H9 (cell line): ENCODE measurements at regions not wholly inside any gene's neighbourhood (a gene's known extent, or its start where the extent isn't known, plus 50 kb on each side); places are given as distances from the start of the nearest gene placed in this dataset.
A peak's percentile ranks its signal among the peaks of the same experiment; 100 is the strongest.
"Not testable (repeated sequence)": the region's sequence is repeated elsewhere in the genome, so short reads cannot be mapped to it uniquely, and the experiment has no call there.

Experiments
- DNase-seq: peaks from one replicate; pipeline ENCODE4 v3.0.0-alpha.2; 2017
- H2AFZ ChIP-seq: one replicate; pipeline ENCODE4 v1.6.1; 2013; ENCODE audit warnings: mild to moderate bottlenecking, low read length, control low read depth, moderate library complexity
- H2AK5ac ChIP-seq: 2 replicates; pipeline ENCODE4 v1.6.1; 2013; ENCODE audit warnings: low read length, control low read depth, mixed read lengths; ENCODE audit not compliant: insufficient read length
- H2BK120ac ChIP-seq: one replicate; pipeline ENCODE4 v1.6.1; 2013; ENCODE audit warnings: low read depth, mild to moderate bottlenecking, low read length, control low read depth, inconsistent platforms; ENCODE audit not compliant: poor library complexity, severe bottlenecking
- H2BK12ac ChIP-seq: 2 replicates; pipeline ENCODE4 v1.6.1; 2013; ENCODE audit warnings: low read length, control low read depth, mixed read lengths, low read depth; ENCODE audit not compliant: insufficient read length
- H2BK15ac ChIP-seq: 2 replicates; pipeline ENCODE4 v1.6.1; 2013; ENCODE audit warnings: low read depth, low read length, control low read depth
- H2BK20ac ChIP-seq: one replicate; pipeline ENCODE4 v1.6.1; 2013; ENCODE audit warnings: low read depth, mild to moderate bottlenecking, low read length, control low read depth, inconsistent platforms; ENCODE audit not compliant: poor library complexity, severe bottlenecking
- H2BK5ac ChIP-seq: 2 replicates; pipeline ENCODE4 v1.6.1; 2013; ENCODE audit warnings: low read length, control low read depth, mixed read lengths; ENCODE audit not compliant: insufficient read length
- H3K14ac ChIP-seq: 2 replicates; pipeline ENCODE4 v1.6.1; 2013; ENCODE audit warnings: low read length, control low read depth; ENCODE audit not compliant: insufficient read depth
- H3K18ac ChIP-seq: 2 replicates; pipeline ENCODE4 v1.6.1; 2013; ENCODE audit warnings: low read depth, mild to moderate bottlenecking, mixed read lengths, low read length, control low read depth; ENCODE audit not compliant: insufficient read length
- H3K23ac ChIP-seq: 2 replicates; pipeline ENCODE4 v1.6.1; 2013; ENCODE audit warnings: low read length, control low read depth, mixed read lengths, low read depth; ENCODE audit not compliant: insufficient read length
- H3K23me2 ChIP-seq: 2 replicates; pipeline ENCODE4 v1.6.1; 2013; ENCODE audit warnings: low read depth, mild to moderate bottlenecking, mixed read lengths, low read length, control low read depth; ENCODE audit not compliant: insufficient read length, poor library complexity, severe bottlenecking
- H3K27ac ChIP-seq: 2 replicates; pipeline ENCODE4 v1.5.1; 2013; ENCODE audit warnings: low read length, control low read depth, mixed read lengths, low read depth; ENCODE audit not compliant: insufficient read length
- H3K27me3 ChIP-seq: 2 replicates; pipeline ENCODE4 v1.6.1; 2013; ENCODE audit warnings: low read length, control low read depth, inconsistent platforms; ENCODE audit not compliant: insufficient read depth
- H3K4ac ChIP-seq: 2 replicates; pipeline ENCODE4 v1.6.1; 2013; ENCODE audit warnings: low read depth, mild to moderate bottlenecking, control low read depth, inconsistent platforms, low read length, moderate library complexity
- H3K4me1 ChIP-seq: 2 replicates; pipeline ENCODE4 v1.6.1; 2013; ENCODE audit warnings: low read length, control low read depth, inconsistent platforms; ENCODE audit not compliant: insufficient read depth
- H3K4me2 ChIP-seq: 2 replicates; pipeline ENCODE4 v1.6.1; 2013; ENCODE audit warnings: low read length, control low read depth, mixed read lengths; ENCODE audit not compliant: insufficient read length, insufficient read depth
- H3K56ac ChIP-seq: 2 replicates; pipeline ENCODE4 v1.6.1; 2013; ENCODE audit warnings: low read depth, mild to moderate bottlenecking, mixed read lengths, low read length, control low read depth; ENCODE audit not compliant: insufficient read length
- H3K79me1 ChIP-seq: 2 replicates; pipeline ENCODE4 v1.6.1; 2013; ENCODE audit warnings: low read depth, mild to moderate bottlenecking, moderate library complexity, low read length, control low read depth, inconsistent platforms; ENCODE audit not compliant: insufficient read depth, poor library complexity, severe bottlenecking
- H3K79me2 ChIP-seq: 2 replicates; pipeline ENCODE4 v1.6.1; 2013; ENCODE audit warnings: low read length, control low read depth, inconsistent platforms; ENCODE audit not compliant: insufficient read depth
- H3K9ac ChIP-seq: 2 replicates; pipeline ENCODE4 v1.6.1; 2013; ENCODE audit warnings: low read length, control low read depth, mixed read lengths; ENCODE audit not compliant: insufficient read length; ENCODE audit errors: extremely low read depth
- H3K9me3 ChIP-seq: one replicate; pipeline ENCODE4 v1.6.1; 2013; ENCODE audit warnings: low read depth, low read length, inconsistent platforms; ENCODE audit not compliant: control insufficient read depth
- H3T11ph ChIP-seq: one replicate; pipeline ENCODE4 v1.6.1; 2013; ENCODE audit warnings: mild to moderate bottlenecking, low read length, control low read depth, inconsistent platforms
- H4K20me1 ChIP-seq: one replicate; pipeline ENCODE4 v1.6.1; 2013; ENCODE audit not compliant: control insufficient read depth, insufficient read length, insufficient read depth
- H4K5ac ChIP-seq: 2 replicates; pipeline ENCODE4 v1.6.1; 2013; ENCODE audit warnings: low read depth, mild to moderate bottlenecking, mixed read lengths, low read length, control low read depth; ENCODE audit not compliant: insufficient read length
- H4K8ac ChIP-seq: replicated peaks from 2 replicates; pipeline ENCODE4 v1.6.1; 2013; ENCODE audit warnings: low read length, control low read depth, mixed read lengths, low read depth; ENCODE audit not compliant: insufficient read length
- H4K91ac ChIP-seq: 2 replicates; pipeline ENCODE4 v1.6.1; 2013; ENCODE audit warnings: low read depth, mild to moderate bottlenecking, moderate library complexity, mixed read lengths, low read length, control low read depth; ENCODE audit not compliant: insufficient read length
- H3K27ac Mint-ChIP-seq, 3 experiments: 2 replicates in 2 of 3; 3 replicates in 1 of 3; pipeline ENCODE4 v1.8.0; 2020 to 2021; ENCODE audit warnings: mixed read lengths in 3 of 3, mild to moderate bottlenecking in 1 of 3, moderate library complexity in 1 of 3
- H3K27me3 Mint-ChIP-seq: 2 replicates; pipeline ENCODE4 v1.8.0; 2021; ENCODE audit warnings: low read depth, mild to moderate bottlenecking, moderate library complexity, mixed read lengths
- H3K36me3 Mint-ChIP-seq, 3 experiments: 2 replicates in 2 of 3; 3 replicates in 1 of 3; pipeline ENCODE4 v1.8.0; 2020 to 2021; ENCODE audit warnings: low read depth in 3 of 3, mixed read lengths in 3 of 3; ENCODE audit not compliant: insufficient read depth in 1 of 3
- H3K4me1 Mint-ChIP-seq, 2 experiments: 2 replicates each; pipeline ENCODE4 v1.8.0; 2020; ENCODE audit warnings: mixed read lengths in 2 of 2
- H3K4me3 Mint-ChIP-seq, 2 experiments: 2 replicates in 1 of 2; 3 replicates in 1 of 2; pipeline ENCODE4 v1.8.0; 2020 to 2021; ENCODE audit warnings: mild to moderate bottlenecking in 2 of 2, mixed read lengths in 2 of 2, moderate library complexity in 1 of 2
- H3K9me3 Mint-ChIP-seq, 2 experiments: 2 replicates in 1 of 2; 3 replicates in 1 of 2; pipeline ENCODE4 v1.8.0; 2020; ENCODE audit warnings: mild to moderate bottlenecking in 2 of 2, mixed read lengths in 2 of 2, moderate library complexity in 1 of 2
- WGBS: extraction: QIAGEN DNeasy Blood & Tissue Kit; methylation state at CpG from one replicate; pipeline ENCODE4 v1.1.7; 2013; ENCODE audit warnings: missing lambda C conversion rate, low lambda C conversion rate, mixed read lengths; ENCODE audit not compliant: insufficient read length; ENCODE audit errors: extremely low coverage; 5-methylcytosine and 5-hydroxymethylcytosine counted together
- TF ChIP-seq, protein P1 (sequence below): fragments of 200-600 bp; sonication (generic); conservative IDR thresholded peaks from 3 replicates; pipeline ENCODE4 v1.8.0; 2021; ENCODE audit warnings: antibody characterized with exemption, mild to moderate bottlenecking

DNA sequence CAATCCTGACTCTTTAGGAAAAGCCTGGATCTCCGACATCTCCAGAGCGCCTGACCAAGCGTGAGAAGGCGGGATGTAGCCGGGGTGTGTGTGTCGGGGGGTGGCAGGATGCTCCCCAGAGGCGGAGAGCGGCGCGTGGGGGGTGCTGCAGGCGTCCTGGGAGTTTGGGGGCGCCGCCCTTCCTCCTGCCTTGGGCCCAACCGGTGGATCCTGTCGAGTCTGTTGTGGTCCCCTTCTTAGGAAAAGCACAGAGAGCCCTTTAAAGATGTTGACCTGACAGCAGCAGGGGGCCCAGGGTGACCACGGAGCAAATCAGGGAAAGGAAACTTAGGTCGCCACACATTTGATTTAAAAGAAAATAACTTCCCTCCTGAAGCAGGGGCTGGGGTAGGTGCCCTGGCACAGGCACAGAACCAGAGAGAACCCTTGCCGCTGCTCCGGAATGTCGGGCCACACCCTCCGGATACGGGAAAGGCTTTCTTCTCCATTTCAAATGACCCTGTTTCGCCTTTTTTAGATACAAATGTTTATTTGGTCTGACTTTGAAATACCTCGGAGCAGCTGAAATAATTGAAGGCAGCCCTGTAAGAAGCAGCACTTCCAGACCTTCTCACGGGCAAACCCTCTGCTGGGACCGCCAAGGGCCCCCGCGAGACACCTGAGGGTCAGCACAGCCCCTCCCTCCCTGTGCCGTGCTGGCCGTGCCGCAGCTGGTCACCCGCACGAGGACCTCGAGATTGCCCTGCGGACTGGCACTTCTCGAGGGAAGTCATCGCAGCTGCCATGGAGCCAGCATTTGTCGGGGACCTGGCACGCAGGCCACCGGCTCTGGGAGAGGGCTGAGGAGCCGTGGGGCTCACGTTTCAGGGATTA is 102.9 kb upstream of the KLF13 start:
- TF ChIP-seq, protein P1, sequence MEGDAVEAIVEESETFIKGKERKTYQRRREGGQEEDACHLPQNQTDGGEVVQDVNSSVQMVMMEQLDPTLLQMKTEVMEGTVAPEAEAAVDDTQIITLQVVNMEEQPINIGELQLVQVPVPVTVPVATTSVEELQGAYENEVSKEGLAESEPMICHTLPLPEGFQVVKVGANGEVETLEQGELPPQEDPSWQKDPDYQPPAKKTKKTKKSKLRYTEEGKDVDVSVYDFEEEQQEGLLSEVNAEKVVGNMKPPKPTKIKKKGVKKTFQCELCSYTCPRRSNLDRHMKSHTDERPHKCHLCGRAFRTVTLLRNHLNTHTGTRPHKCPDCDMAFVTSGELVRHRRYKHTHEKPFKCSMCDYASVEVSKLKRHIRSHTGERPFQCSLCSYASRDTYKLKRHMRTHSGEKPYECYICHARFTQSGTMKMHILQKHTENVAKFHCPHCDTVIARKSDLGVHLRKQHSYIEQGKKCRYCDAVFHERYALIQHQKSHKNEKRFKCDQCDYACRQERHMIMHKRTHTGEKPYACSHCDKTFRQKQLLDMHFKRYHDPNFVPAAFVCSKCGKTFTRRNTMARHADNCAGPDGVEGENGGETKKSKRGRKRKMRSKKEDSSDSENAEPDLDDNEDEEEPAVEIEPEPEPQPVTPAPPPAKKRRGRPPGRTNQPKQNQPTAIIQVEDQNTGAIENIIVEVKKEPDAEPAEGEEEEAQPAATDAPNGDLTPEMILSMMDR: no peak
- no peak overlapping the region for H2BK5ac ChIP-seq
- no peaks in the 10 kb centered on the region for H3K9me3 ChIP-seq
- H3K4me2 ChIP-seq: no peak overlapping the region
- H3K14ac ChIP-seq: no peak overlapping the region
- Mint-ChIP-seq H3K4me1 (peaks cover 35 to 44% of the 10 kb centered on the region in 2 experiments), H3K4me3 (no peak overlapping the region; a peak in 1 of 5 replicates), H3K9me3 (peaks cover 2 to 3% of the 10 kb centered on the region in 2 experiments; a peak in 2 of 5 replicates), H3K36me3 (peaks cover 0 to 3% (median 0%) of the 10 kb centered on the region in 3 experiments; a peak in 2 of 7 replicates), H3K27me3 (no peaks in the 10 kb centered on the region), H3K27ac (peak overlapping the region in 1 of 3 experiments; percentile 56; a peak in 1 of 7 replicates)
- no peaks in the 10 kb centered on the region for H3K79me2 ChIP-seq
- no peak overlapping the region for H3T11ph ChIP-seq
- H3K18ac ChIP-seq: peak overlapping the region; percentile 56
- no peak overlapping the region for H4K91ac ChIP-seq
- peaks cover 8% of the 10 kb centered on the region for H3K4me1 ChIP-seq
- H3K79me1 ChIP-seq: no peaks in the 10 kb centered on the region
- H2BK120ac ChIP-seq: no peak overlapping the region
- no peak overlapping the region for H2AK5ac ChIP-seq
- no peak overlapping the region for H2BK20ac ChIP-seq
- no peak overlapping the region for H3K27ac ChIP-seq
- DNase-seq: no peak
- H3K27me3 ChIP-seq: no peaks in the 10 kb centered on the region
- H2BK12ac ChIP-seq: no peak overlapping the region
- no peak overlapping the region for H2AFZ ChIP-seq
- no peak overlapping the region for H3K9ac ChIP-seq
- no peak overlapping the region for H3K23ac ChIP-seq
- H3K56ac ChIP-seq: no peak overlapping the region
- H3K4ac ChIP-seq: no peak overlapping the region
- no peaks in the 10 kb centered on the region for H4K20me1 ChIP-seq
- H3K23me2 ChIP-seq: peaks cover 3% of the 10 kb centered on the region
- H4K8ac ChIP-seq: no peak overlapping the region
- no CpG with 5 or more reads among the region's 42 CpGs for WGBS
- H2BK15ac ChIP-seq: no peak overlapping the region
- no peak overlapping the region for H4K5ac ChIP-seq

DNA sequence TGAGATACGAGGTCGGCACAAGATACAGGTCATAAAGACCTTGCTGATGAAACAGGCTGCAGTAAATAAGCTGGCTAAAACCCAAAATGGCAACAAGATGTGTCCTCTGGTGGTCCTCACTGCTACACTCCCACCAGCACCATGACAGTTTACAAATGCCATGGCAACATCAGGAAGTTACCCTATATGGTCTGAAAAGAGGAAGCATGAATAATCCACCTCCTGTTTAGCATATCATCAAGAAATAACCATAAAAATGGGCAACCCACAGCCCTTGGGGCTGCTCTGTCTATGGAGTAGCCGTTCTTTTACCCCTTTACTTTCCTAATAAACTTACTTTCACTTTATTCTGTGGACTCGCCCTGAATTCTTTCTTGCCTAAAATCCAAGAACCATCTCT is 102.0 kb upstream of the KLF13 start:
- not testable (repeated sequence) for H4K91ac ChIP-seq, H3K79me2 ChIP-seq, H3K27ac Mint-ChIP-seq, H3K23me2 ChIP-seq, H2AFZ ChIP-seq, H3K27ac ChIP-seq, H3K23ac ChIP-seq, H4K5ac ChIP-seq, H3K4me3 Mint-ChIP-seq, H3K79me1 ChIP-seq, H3K56ac ChIP-seq, H3K27me3 ChIP-seq, H2BK12ac ChIP-seq, H3K9me3 Mint-ChIP-seq, H3K4me2 ChIP-seq, H3K14ac ChIP-seq, H2AK5ac ChIP-seq, H3K9ac ChIP-seq, H4K8ac ChIP-seq, H2BK15ac ChIP-seq, H3K4ac ChIP-seq, DNase-seq, H3K4me1 ChIP-seq, H3K18ac ChIP-seq, H2BK120ac ChIP-seq, H3K9me3 ChIP-seq, H3K27me3 Mint-ChIP-seq, H2BK5ac ChIP-seq, H3K36me3 Mint-ChIP-seq, H3T11ph ChIP-seq, H4K20me1 ChIP-seq, H2BK20ac ChIP-seq
- WGBS: no CpG with 5 or more reads among the region's 4 CpGs
- H3K4me1 Mint-ChIP-seq: peaks cover 39 to 48% of the 10 kb centered on the region in 2 experiments
